ENCODE measurements at regions not wholly inside any gene's neighbourhood (a gene's known extent, or its start where the extent isn't known, plus 50 kb on each side); places are given as distances from the start of the nearest gene placed in this dataset.
"Not testable (repeated sequence)": the region's sequence is repeated elsewhere in the genome, so short reads cannot be mapped to it uniquely, and the experiment has no call there.

GRCh38 chr5:117741655-117742206 is 1167.1 kb upstream of the SEMA6A start:
- no peak for DNase-seq (ENCODE audit: low read depth in 2 of 3, low spot score in 1 of 3)

GRCh38 chr5:117740268-117740667 is 1165.6 kb upstream of the SEMA6A start:
- DNase-seq (ENCODE audit: low read depth in 2 of 3, low spot score in 1 of 3): no peak

GRCh38 chr5:117738571-117738970 is 1163.9 kb upstream of the SEMA6A start:
- DNase-seq (ENCODE audit: low read depth in 2 of 3, low spot score in 1 of 3): no peak

GRCh38 chr5:117736698-117737097 is 1162.1 kb upstream of the SEMA6A start:
- DNase-seq (ENCODE audit: low read depth in 2 of 3, low spot score in 1 of 3): no peak

- no peak for DNase-seq (ENCODE audit: low read depth in 2 of 3, low spot score in 1 of 3)
These were observed 1159.4 kb upstream of the SEMA6A start for GRCh38 chr5:117734056-117734455.

- no peak for DNase-seq (ENCODE audit: low read depth in 2 of 3, low spot score in 1 of 3)
These were observed 1158.4 kb upstream of the SEMA6A start for GRCh38 chr5:117733051-117733450.

GRCh38 chr5:117732264-117732663 is 1157.6 kb upstream of the SEMA6A start:
- no peak for DNase-seq (ENCODE audit: low read depth in 2 of 3, low spot score in 1 of 3)

- DNase-seq (ENCODE audit: low read depth in 2 of 3, low spot score in 1 of 3): no peak
These were observed 1156.8 kb upstream of the SEMA6A start for GRCh38 chr5:117731446-117731845.

- DNase-seq (ENCODE audit: low read depth in 2 of 3, low spot score in 1 of 3): not testable (repeated sequence)
These were observed 1146.2 kb upstream of the SEMA6A start for GRCh38 chr5:117720784-117721183.

- DNase-seq (ENCODE audit: low read depth in 2 of 3, low spot score in 1 of 3): no peak
These were observed 1144.8 kb upstream of the SEMA6A start for GRCh38 chr5:117719413-117719812.

GRCh38 chr5:117713585-117714198 is 1139.1 kb upstream of the SEMA6A start:
- no peak for DNase-seq (ENCODE audit: low read depth in 2 of 3, low spot score in 1 of 3)

GRCh38 chr5:117701062-117701461 is 1126.4 kb upstream of the SEMA6A start:
- no peak for DNase-seq (ENCODE audit: low read depth in 2 of 3, low spot score in 1 of 3)

GRCh38 chr5:117692606-117693005 is 1118.0 kb upstream of the SEMA6A start:
- DNase-seq (ENCODE audit: low read depth in 2 of 3, low spot score in 1 of 3): no peak

- no peak for DNase-seq (ENCODE audit: low read depth in 2 of 3, low spot score in 1 of 3)
These were observed 1116.7 kb upstream of the SEMA6A start for GRCh38 chr5:117691081-117691870.

- DNase-seq (ENCODE audit: low read depth in 2 of 3, low spot score in 1 of 3): no peak
These were observed 1116.0 kb upstream of the SEMA6A start for GRCh38 chr5:117690612-117691011.

- no peak for DNase-seq (ENCODE audit: low read depth in 2 of 3, low spot score in 1 of 3)
These were observed 1112.3 kb upstream of the SEMA6A start for GRCh38 chr5:117686926-117687325.

GRCh38 chr5:117682416-117682815 is 1107.8 kb upstream of the SEMA6A start:
- no peak for DNase-seq (ENCODE audit: low read depth in 2 of 3, low spot score in 1 of 3)

GRCh38 chr5:117681431-117682254 is 1107.0 kb upstream of the SEMA6A start:
- DNase-seq (ENCODE audit: low read depth in 2 of 3, low spot score in 1 of 3): no peak

GRCh38 chr5:117680426-117680825 is 1105.8 kb upstream of the SEMA6A start:
- no peak for DNase-seq (ENCODE audit: low read depth in 2 of 3, low spot score in 1 of 3)

GRCh38 chr5:117679046-117679445 is 1104.4 kb upstream of the SEMA6A start:
- no peak for DNase-seq (ENCODE audit: low read depth in 2 of 3, low spot score in 1 of 3)

GRCh38 chr5:117675646-117676045 is 1101.0 kb upstream of the SEMA6A start:
- no peak for DNase-seq (ENCODE audit: low read depth in 2 of 3, low spot score in 1 of 3)

- DNase-seq (ENCODE audit: low read depth in 2 of 3, low spot score in 1 of 3): no peak
These were observed 1096.9 kb upstream of the SEMA6A start for GRCh38 chr5:117671551-117671950.

Measured in stimulated activated CD4-positive, alpha-beta T cell treated with anti-CD3 and anti-CD28 coated beads, Interleukin-12 subunit alpha, Interleukin-12 subunit beta, amount 100 ng/mL, for 48 hours (primary cell).